ENCODE measurements at regions not wholly inside any gene's neighbourhood (a gene's known extent, or its start where the extent isn't known, plus 50 kb on each side); places are given as distances from the start of the nearest gene placed in this dataset.

- Histone ChIP-seq H4K20me1 (ENCODE audit: insufficient read depth) (no peaks in the 10 kb centered on the region), H3K79me2 (ENCODE audit: insufficient read depth) (no peaks in the 10 kb centered on the region), H3K4me3 (ENCODE audit: low read depth in 2 of 2, low read length in 1 of 2) (no peak overlapping the region), H3K27ac (ENCODE audit: low read depth in 2 of 2, low read length in 1 of 2) (no peak overlapping the region), H3K9me3 (no peaks in the 10 kb centered on the region), H3K9me2 (no peaks in the 10 kb centered on the region), H3F3A (replicated peaks; ENCODE audit: insufficient read depth) (no peaks in the 10 kb centered on the region), H3K4me1 (ENCODE audit: control insufficient read depth in 1 of 2, insufficient read depth in 2 of 2, low read depth in 1 of 2, low read length in 1 of 2) (peaks cover 0 to under 1% of the 10 kb centered on the region in 2 experiments; a peak in 1 of 4 replicates), H3K36me3 (replicated peaks in 1 of 2; ENCODE audit: control insufficient read depth in 1 of 2, insufficient read depth in 2 of 2, low read length in 1 of 2) (no peaks in the 10 kb centered on the region), H2AFZ (ENCODE audit: low read depth) (no peak overlapping the region), H3K9ac (no peak overlapping the region), H3K4me2 (no peak overlapping the region), H3K27me3 (ENCODE audit: insufficient read depth) (peaks cover 10% of the 10 kb centered on the region)
- ChIA-PET CTCF (no interaction called here), POLR2A (no interaction called here)
- no peak for TF ChIP-seq NRF1 (IDR thresholded peaks at IDR 0.05; ENCODE audit: low read depth, low read length)
- TF ChIP-seq RXRA (IDR thresholded peaks at IDR 0.05; ENCODE audit: borderline replicate concordance, low read depth): no peak
- no peak for TF ChIP-seq PBX3 (IDR thresholded peaks at IDR 0.05)
- TF ChIP-seq ZBTB33 (IDR thresholded peaks at IDR 0.05; ENCODE audit: borderline replicate concordance, low read depth): no peak
- no peak for TF ChIP-seq GATA2 (CRISPR knock-in tag; IDR thresholded peaks at IDR 0.05)
- no peak for TF ChIP-seq EP300 (IDR thresholded peaks at IDR 0.05; ENCODE audit: borderline replicate concordance in 1 of 2, low read depth in 1 of 2, low read length in 1 of 2)
- TF ChIP-seq RAD21 (IDR thresholded peaks at IDR 0.05; ENCODE audit: low read length): no peak
- TF ChIP-seq POLR2AphosphoS5 (IDR thresholded peaks at IDR 0.05; ENCODE audit: low read depth, low read length): no peak
- TF ChIP-seq MXI1 (IDR thresholded peaks at IDR 0.05; ENCODE audit: low read depth, low read length): no peak
- TF ChIP-seq CHD2 (IDR thresholded peaks at IDR 0.05; ENCODE audit: low read length, partially characterized antibody): no peak
- TF ChIP-seq SIN3A (IDR thresholded peaks at IDR 0.05; ENCODE audit: borderline replicate concordance, low read depth, low read length): no peak
- no peak for TF ChIP-seq GABPA (IDR thresholded peaks at IDR 0.05; ENCODE audit: low read depth)
- no peak for TF ChIP-seq SMC3 (IDR thresholded peaks at IDR 0.05; ENCODE audit: low read depth, low read length)
- no peak for TF ChIP-seq USF2 (IDR thresholded peaks at IDR 0.05; ENCODE audit: borderline replicate concordance, low read depth, low read length)
- no peak for TF ChIP-seq ELF1 (IDR thresholded peaks at IDR 0.05)
- DNase-seq: no peak
- 48% methylated on average over 3 of the region's 5 CpGs for WGBS (ENCODE audit: low lambda C conversion rate)
These were observed 69.2 kb upstream of the UNC5B start for GRCh38 chr10:71143170-71143569.

GRCh38 chr10:71143610-71144009 is 68.8 kb upstream of the UNC5B start:
- H3K9ac ChIP-seq: no peak overlapping the region
- CTCF ChIA-PET: no interaction called here
- H3K36me3 ChIP-seq (replicated peaks in 1 of 2; ENCODE audit: control insufficient read depth in 1 of 2, insufficient read depth in 2 of 2, low read length in 1 of 2): no peaks in the 10 kb centered on the region
- no peak overlapping the region for H3K27ac ChIP-seq (ENCODE audit: low read depth in 2 of 2, low read length in 1 of 2)
- 47% methylated on average over 4 of the region's 4 CpGs for WGBS (ENCODE audit: low lambda C conversion rate)
- no peak overlapping the region for H2AFZ ChIP-seq (ENCODE audit: low read depth)
- no peaks in the 10 kb centered on the region for H4K20me1 ChIP-seq (ENCODE audit: insufficient read depth)
- no peaks in the 10 kb centered on the region for H3K9me3 ChIP-seq
- no peaks in the 10 kb centered on the region for H3K79me2 ChIP-seq (ENCODE audit: insufficient read depth)
- POLR2A ChIA-PET: no interaction called here
- H3K4me1 ChIP-seq (ENCODE audit: control insufficient read depth in 1 of 2, insufficient read depth in 2 of 2, low read depth in 1 of 2, low read length in 1 of 2): no peaks in the 10 kb centered on the region
- no peak overlapping the region for H3K4me3 ChIP-seq (ENCODE audit: low read depth in 2 of 2, low read length in 1 of 2)
- no peak for DNase-seq
- TF ChIP-seq EZH2phosphoT487 (IDR thresholded peaks at IDR 0.05; ENCODE audit: borderline replicate concordance, low read depth) (no peak), TCF12 (IDR thresholded peaks at IDR 0.05) (no peak), GATA2 (CRISPR knock-in tag; IDR thresholded peaks at IDR 0.05) (no peak), YY1 (IDR thresholded peaks at IDR 0.05; ENCODE audit: low read depth) (no peak), PBX3 (IDR thresholded peaks at IDR 0.05) (no peak), FOSL2 (IDR thresholded peaks at IDR 0.05; ENCODE audit: borderline replicate concordance, low read depth) (no peak), RAD21 (IDR thresholded peaks at IDR 0.05; ENCODE audit: low read length) (no peak), TEAD4 (IDR thresholded peaks at IDR 0.05; ENCODE audit: borderline replicate concordance, insufficient read depth) (no peak), MEF2A (IDR thresholded peaks at IDR 0.05; ENCODE audit: borderline replicate concordance, low read depth) (no peak), NFIC (IDR thresholded peaks at IDR 0.05; ENCODE audit: borderline replicate concordance) (no peak), JUND (IDR thresholded peaks at IDR 0.05) (no peak), MAX (IDR thresholded peaks at IDR 0.05; ENCODE audit: low read depth) (no peak), EP300 (IDR thresholded peaks at IDR 0.05; ENCODE audit: borderline replicate concordance in 1 of 2, low read depth in 1 of 2, low read length in 1 of 2) (no peak)
- no peak overlapping the region for H3K4me2 ChIP-seq
- H3K9me2 ChIP-seq: no peaks in the 10 kb centered on the region
- peaks cover 6% of the 10 kb centered on the region for H3K27me3 ChIP-seq (ENCODE audit: insufficient read depth)
- no peaks in the 10 kb centered on the region for H3F3A ChIP-seq (replicated peaks; ENCODE audit: insufficient read depth)
